SHP77 (cell line): ENCODE measurements at regions not wholly inside any gene's neighbourhood (a gene's known extent, or its start where the extent isn't known, plus 50 kb on each side); places are given as distances from the start of the nearest gene placed in this dataset.
"Not testable (repeated sequence)": the region's sequence is repeated elsewhere in the genome, so short reads cannot be mapped to it uniquely, and the experiment has no call there.

Experiments used
- DNase-seq, 2 experiments: peaks; one replicate each; lab custom pipeline; 2025; lab: John Stamatoyannopoulos, UW

DNA sequence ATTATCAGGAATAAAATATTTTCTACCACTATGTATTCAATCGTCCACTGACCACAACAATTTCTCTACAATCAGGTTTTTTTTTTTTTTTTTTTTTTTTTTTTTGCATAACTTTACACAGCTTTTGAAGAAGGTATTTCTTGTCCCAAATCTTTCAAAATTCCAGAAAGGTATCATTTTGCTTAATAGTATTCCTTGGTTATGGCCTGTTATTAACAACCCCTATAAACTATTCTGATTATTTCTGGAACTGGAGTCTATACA is 145.3 kb downstream of the ALX1 start:
- no peak for DNase-seq

DNA sequence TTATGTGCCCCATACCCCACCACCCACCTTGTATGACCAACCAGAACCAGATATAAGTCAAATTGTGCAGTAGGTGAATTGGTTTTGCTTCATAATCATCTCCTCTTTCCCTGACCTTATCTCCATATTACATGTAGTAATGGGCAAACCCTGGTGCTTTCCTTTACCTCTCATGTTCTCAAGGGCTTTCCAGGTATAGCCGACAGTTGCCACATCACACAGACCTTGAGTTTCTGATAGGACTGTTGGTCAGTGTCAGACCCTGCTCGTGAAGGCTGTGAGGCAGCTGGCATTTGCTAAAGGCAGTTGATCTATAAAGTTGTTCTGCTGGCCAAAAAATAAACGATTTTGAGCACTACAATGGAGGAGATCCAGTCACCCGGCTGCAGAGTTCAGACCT is 145.9 kb downstream of the ALX1 start:
- DNase-seq, result no peak

DNA sequence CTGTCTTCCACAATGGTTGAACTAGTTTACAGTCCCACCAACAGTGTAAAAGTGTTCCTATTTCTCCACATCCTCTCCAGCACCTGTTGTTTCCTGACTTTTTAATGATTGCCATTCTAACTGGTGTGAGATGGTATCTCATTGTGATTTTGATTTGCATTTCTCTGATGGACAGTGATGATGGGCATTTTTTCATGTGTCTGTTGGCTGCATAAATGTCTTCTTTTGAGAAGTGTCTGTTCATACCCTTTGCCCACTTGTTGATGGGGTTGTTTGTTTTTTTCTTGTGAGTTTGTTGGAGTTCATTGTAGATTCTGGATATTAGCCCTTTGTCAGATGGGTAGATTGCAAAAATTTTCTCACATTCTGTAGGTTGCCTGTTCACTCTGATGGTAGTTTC is 153.1 kb downstream of the ALX1 start:
- DNase-seq, result not testable (repeated sequence)

DNA sequence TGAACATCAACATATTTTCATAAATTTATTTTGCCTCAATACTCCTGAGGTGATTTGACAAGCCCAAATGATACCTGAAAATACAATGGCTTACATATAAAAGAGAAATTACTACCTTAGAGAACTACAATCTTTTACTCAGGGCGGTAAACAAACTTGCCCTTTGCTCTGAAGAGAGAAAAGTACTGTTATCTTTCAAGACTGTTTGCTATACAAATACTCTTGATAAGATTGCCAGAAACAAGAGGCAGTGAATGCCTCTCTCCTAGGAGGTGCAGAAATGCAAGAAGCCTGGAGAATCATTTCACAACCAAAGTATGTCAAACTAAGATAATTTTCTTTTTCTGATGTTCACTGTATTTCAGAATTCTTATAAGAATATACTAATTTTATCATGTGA is 160.3 kb downstream of the ALX1 start:
- DNase-seq, result no peak

DNA sequence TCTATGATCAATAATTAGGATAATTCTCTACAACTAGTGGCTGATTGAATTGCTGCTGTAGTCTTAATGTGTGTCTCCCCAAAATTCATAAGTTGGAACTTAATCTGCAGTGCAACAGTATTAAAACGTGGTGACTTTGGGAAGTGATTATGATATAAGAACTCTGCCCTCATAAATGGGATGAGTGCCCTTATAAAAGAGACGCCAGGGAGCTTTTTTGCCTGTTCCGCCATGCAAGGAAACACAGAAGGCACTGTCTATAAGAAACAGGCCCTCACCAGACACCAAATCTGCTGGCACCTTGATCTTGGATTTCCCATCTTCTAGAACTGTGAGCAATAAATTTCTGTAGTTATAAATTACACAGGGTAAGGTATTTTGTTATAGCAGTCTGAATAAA is 161.0 kb downstream of the ALX1 start:
- no peak for DNase-seq

DNA sequence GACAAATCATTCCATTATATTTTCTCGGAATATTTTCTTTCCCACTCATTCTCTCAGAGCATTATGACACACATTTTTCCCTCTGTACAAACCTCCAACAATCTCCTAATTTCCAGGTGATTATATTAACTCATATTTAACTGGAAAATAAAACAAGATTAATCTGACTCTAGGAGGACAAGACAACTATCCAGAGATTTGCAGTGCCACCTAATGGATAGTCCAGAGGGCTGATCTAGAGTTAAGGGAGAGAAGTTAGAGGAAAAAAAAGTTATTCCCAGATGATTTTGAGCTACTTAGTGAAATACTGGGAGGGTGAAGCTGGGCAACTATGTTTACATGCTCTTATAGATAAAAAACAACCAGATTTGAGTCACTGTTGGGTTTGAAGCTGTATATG is 161.7 kb downstream of the ALX1 start:
- DNase-seq, result peak; percentile 8 to 22

DNA sequence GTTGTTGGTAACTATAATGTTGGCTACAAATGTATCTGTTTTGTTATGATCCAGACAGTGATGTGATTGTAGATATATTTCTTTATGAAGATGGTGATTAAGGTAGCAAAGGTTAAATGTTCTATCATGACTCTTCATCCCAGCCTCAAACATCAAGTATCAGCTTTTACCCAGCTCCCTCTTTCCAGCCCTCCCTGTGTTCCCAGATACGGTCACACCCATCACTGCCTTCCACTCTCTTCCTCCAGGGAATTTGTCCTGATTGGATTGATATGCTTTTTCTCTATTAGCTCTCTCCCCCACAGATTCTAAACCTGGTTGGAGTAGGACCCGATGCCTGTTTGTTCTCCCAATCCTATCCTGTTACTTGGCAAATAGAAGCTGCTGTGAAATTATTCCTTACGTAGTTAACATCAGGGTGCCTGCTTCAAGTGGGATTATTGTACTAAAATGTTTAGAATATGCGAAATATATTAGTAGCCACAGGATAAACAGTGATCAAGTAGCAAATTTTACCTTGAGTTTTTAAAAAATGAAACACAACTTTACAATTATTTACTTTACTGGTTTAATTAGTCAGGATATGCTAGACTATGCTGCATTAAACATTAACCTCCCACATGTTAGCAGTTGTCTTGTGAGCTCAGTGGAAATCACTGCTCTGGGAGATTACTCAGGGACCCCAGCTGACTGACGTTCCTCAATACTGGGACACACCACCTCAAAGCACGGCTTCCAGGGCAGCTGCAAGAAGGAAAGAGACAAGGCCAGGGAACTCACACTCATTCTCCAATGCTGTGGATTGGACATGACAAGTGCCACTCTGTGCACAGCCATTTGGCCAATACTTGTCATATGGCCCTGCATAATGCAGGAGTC is 165.3 kb downstream of the ALX1 start:
- DNase-seq, result peak in 1 of 2 experiments; percentile 15

DNA sequence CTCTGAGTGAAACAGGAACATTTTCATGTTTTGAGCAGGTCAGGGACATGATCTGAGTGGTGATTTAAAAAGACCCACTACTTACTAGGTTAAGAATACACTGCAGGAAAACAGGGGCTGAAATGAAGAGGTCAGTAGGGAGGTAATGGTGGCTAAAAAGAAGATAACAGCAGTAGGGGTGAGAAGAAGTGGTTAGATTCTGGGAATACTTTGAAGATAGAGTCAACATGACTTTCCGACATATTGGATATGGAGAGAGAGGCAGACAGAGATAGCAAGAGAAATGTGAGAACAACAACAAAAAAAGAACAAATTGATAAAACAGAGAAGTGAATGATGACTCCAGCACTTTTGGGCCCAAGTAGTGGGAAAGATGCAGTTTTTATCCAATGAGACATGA is 168.0 kb downstream of the ALX1 start:
- DNase-seq, result no peak

DNA sequence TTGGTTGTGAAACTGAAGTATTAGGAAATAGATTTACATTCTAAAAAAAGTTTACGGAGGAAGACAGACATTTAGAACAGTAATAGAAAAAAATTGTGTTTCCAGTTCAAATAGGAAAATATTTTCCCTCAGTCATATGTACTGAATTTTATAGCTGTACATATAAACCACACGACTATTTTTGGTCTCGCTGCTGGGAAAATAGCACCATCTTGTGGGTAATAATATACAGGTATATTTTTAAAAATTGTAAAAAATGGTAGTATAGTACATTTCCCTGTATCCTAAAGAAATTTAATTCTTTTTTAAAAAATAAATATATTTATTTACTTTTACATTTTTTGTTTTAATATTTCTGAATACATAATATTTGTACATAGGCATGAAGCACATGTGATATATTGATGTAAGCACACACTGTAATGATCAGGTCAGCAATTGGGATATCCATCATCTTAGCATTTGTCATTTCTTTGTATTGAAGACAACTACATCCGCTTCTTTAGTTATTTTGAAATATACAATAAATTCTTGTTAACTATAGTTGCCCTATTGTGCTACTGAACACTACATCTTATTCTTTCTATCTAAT is 168.6 kb downstream of the ALX1 start:
- peak; percentile 3 to 11 for DNase-seq

DNA sequence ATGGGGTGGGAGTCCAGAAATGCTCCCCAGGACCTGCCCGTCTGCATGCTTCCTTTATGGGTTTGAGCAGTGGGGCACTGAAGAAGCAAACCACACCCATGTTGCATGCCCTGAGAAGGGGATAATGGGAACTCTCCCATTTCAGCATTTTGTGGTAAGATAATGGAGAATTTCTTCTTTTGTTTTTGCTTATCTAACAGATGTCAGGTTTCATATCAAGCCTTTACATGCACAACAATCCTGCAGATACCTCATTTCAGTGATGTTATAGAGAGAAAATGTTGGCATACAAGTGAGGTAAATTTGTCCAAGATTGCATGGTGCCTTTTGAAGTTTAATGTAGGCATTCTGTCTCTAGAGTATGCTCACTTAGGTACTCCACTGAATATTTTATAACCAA is 177.0 kb downstream of the ALX1 start:
- no peak for DNase-seq

DNA sequence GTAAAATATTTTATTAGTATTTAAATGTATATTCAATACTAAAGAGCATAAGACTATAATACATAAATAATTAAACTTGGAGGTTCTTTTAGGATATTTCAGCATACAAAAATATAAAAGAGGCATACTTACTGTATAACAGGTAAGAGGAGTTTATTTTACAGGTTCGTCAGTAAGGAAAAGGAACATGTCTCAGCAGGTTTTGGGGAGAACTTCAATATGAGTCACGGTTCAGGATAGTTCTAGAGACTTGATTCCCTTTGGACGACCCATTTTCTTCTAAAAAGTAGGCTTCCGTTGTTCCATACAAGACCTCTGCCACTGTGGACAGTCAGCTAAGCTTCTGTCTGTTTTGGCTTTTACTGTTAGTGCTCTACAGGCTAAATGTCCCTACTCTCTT is 181.1 kb downstream of the ALX1 start:
- no peak for DNase-seq

DNA sequence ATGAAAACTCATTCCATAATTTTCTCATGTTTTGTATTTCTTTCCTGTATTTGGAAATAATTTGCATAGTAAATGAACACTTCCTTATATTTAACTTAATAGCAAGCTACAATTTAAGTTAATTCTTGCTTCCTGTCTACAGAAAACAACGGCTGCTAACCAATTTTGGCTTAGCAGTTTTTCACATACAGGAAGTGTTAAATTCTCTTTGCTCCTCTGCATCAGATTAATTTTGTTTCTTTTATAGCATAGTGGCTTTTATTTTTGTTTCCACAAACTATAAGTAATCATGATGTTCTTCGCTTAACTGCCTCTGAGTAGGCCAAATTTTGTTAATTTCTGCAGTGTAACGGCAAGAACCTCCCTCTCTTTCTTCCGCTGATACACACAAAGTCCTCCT is 182.9 kb downstream of the ALX1 start:
- no peak for DNase-seq

DNA sequence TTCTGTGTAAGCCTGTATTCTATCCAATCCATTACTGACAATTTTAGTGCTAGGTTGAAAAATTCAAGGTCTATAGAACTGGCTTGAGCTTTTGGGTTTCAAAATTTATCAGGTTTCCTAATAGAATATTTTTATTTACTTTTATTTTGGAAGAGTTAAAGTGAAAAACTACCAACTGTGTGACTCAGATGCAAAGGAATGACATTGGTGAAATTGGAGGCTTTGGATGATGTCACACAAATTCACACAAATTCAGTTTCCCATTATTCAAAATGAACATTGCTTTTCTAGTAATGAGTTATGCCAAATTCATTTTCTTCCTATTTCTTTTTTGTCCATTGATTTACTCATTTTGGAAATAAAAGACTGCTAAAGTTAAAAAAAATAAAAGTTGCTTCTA is 186.9 kb downstream of the ALX1 start:
- DNase-seq, result no peak

DNA sequence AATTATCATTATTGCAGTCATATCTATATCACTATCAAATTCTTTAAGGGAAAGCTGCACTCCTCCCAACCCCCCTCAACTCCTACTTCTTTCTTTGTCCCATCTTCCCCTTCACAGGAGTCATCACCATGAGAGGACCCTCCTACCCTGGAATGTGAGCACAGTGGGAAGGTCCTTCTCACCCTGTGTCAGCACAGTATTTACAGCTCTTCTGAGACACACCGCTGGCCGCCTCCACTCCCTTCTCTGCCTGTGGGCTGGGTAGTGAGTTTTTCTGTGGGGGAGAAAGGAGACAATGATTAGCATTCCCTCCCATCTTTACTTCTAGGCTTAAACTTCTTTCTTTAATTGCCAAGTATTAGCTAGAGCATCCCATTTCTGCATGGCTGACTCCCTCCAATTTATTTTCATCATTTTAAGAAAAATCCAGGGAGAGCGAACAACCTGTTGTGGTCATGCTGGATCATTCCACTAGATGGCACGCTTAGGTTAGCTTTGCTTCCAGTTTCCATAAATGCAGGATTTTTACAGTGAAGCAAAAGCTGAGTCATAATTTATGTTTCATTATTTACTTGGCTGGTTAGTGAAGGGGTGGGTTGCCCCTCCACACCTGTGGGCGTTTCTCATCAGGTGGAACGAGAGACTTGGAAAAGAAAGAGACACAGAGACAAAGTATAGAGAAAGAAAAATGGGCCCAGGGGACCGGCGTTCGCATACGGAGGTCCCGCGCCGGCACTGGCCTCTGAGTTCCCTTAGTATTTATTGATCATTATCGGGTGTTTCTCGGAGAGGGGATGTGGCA is 188.5 kb downstream of the ALX1 start:
- DNase-seq, result peak; percentile 32 to 47

DNA sequence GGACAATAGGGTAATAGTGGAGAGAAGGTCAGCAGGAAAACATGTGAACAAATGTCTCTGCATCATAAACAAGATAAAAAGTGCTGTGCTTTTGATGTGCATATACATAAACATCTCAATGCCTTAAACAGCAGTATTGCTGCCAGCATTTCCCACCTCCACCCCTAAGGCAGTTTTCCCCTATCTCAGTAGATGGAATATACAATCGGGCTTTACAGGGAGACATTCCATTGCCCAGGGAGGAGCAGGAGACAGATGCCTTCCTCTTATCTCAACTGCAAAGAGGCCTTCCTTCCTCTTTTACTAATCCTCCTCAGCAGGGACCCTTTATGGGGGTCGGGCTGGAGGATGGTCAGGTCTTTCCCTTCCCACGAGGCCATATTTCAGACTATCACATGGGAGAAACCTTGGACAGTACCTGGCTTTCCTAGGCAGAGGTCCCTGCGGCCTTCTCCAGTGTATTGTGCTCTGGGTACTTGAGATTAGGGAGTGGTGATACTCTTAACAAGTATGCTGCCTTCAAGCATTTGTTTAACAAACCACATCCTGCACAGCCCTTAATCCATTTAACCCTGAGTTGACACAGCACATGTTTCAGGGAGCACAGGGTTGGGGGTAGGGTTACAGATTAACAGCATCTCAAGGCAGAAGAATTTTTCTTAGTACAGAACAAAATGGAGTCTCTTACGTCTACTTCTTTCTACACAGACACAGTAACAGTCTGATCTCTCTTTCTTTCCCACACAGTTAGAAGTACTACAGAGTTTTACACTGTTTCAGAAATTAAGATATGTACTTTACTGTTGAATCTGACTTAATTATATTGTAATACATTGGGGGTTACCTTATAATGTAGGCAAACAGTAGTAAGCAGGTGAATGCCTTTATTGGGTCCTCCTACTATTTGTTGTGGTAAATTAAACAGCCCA is 189.4 kb downstream of the ALX1 start:
- peak in 1 of 2 experiments; percentile 18 for DNase-seq

DNA sequence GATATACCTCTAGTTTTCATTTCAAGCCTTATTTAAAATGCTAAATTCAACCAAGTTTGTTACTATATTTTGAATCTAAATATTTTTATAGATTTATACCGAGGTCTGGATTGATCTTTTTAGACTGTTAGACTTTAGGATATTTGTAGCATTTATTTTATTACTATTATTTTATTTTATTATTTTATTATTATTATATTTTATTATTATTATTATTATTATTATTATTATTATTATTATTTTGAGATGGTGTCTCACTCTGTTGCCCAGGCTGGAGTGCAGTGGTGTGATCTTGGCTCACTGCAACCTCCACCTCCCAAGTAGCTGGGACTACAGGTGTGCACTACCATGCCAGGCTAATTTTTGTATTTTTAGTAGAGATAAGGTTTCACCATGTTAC is 195.3 kb downstream of the ALX1 start:
- not testable (repeated sequence) for DNase-seq

DNA sequence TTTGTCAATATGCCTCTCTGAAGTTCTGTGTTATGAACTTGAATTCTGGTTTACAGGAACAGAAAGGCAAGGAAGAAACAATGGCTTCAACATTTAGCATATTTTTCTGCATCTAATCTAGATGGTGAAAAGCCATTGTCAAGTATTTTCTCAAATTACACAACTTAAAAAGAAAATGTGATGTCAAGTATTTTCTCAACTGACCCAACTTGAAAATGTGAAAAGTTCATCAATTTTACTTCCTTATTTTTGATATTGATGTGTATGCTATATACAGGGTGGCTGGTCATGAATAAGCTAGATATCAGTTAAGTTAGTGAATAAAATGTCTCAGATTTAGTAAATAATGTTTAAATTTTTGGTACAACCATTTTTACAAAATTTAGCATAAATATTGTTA is 196.7 kb downstream of the ALX1 start:
- DNase-seq, result no peak

DNA sequence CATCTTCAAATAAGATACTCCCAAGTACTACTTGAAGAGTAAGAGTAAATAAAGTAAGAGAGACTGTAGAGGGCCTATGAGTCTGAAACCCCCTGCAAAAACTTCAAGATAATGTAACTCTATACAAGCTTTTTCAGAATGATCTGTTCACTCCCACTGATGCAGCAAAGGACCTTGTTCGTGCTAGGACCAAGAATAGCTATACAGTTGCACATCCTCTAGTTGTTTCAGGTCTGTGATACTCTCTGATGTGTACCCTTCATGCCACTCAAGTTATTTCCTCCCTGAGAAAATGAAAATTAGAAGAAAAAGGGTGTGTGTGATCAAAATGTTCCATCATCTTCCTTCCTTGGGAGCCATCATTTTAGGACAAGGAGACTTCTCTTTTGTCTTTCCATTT is 204.4 kb downstream of the ALX1 start:
- DNase-seq, result no peak

DNA sequence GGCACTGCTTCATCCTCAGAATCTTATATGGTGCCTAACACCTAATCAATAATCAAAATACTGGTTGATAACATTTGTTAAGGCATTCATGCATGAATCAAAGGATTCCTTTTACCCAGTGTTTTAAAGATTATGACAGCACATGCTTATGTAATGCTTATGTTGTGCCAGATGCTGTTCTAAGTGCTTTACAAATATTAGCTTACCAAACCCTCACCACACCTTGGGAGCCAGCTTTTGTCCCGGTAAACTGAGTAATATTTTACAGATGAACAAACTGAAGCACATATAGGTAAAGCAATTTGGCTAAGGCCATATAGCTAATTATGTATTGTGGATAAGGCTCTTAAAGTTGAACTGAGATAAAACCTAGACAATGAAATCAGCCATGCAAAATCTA is 209.2 kb downstream of the ALX1 start:
- DNase-seq, result peak; percentile 33 to 36

DNA sequence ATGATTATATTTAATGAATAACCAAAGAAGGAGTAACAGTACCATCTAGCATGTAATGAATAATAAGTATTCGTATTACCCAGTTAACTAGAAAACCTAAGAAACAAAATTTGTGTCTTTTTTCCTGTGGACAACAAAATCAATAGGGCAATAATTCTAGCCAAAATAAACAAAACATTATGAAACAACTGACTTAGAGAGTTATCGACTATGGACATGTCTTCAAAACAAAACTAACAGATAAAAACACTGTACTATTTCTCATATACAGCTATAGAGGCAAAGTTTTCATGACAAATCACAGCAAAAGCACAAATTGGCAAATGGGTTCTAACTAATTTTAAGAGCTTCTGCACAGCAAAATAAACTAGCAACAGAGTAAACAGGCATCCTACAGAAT is 224.1 kb downstream of the ALX1 start:
- no peak for DNase-seq

DNA sequence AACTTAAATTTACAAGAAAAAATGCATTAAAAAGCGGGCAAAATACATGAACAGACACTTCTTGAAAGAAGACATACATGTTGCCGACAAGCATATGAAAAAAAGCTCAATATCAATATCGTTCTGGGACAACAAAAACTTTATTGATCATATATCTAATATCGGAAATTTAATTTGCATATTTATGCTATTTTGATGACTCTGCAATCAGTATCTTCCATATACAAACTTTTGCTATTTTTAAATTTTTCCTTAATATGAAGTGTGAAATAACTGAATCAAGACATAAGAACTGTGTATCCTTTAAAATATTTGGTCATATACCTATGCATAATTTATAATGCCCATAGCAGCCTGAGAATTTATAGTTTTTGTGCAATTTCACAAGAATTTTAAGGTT is 224.6 kb downstream of the ALX1 start:
- no peak for DNase-seq

DNA sequence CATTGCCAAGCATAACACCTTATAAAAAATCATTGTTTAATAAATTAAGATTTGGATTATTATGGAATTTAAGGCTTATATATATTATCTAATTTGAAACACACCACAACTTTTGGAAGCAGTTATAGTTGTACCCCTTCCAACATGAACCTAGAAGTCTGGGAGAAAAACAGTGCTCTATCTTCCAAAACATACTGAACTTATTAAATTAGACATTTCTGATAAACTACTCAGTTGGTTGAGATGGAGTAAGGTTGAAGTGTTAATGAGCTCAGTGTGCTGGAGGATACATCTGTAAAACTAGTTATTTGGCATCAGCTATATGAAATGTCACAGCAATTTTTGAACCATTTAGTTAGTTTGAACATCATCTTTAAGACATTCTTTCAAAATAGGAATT is 227.4 kb downstream of the ALX1 start:
- DNase-seq, result no peak
